SH-SY5Y (cell line): ENCODE measurements at regions not wholly inside any gene's neighbourhood (a gene's known extent, or its start where the extent isn't known, plus 50 kb on each side); places are given as distances from the start of the nearest gene placed in this dataset.

Experiments
- GATA2 ChIP-seq: IDR thresholded peaks from 2 replicates; pipeline ENCODE4 v1.6.1; 2011; ENCODE audit warnings: mild to moderate bottlenecking, low read depth, low read length
- GATA3 ChIP-seq: IDR thresholded peaks from 2 replicates; pipeline ENCODE4 v1.6.1; 2011; ENCODE audit warnings: low read depth, mild to moderate bottlenecking, low read length, moderate library complexity

GRCh38 chr10:84008878-84009277 lies 130.4 kb upstream of the GHITM start:
- no peak for TF ChIP-seq GATA2
- no peak for TF ChIP-seq GATA3
